ENCODE measurements at regions not wholly inside any gene's neighbourhood (a gene's known extent, or its start where the extent isn't known, plus 50 kb on each side); places are given as distances from the start of the nearest gene placed in this dataset.

- TF ChIP-seq PATZ1 (CRISPR knock-in tag; IDR thresholded peaks at IDR 0.05; ENCODE audit: borderline replicate concordance), result no peak
- TF ChIP-seq OSR1 (CRISPR knock-in tag; IDR thresholded peaks at IDR 0.05), result no peak
- TF ChIP-seq ZNF565 (CRISPR knock-in tag; conservative IDR thresholded peaks at IDR 0.05; ENCODE audit: low read depth), result no peak
Measured at GRCh38 chr15:60125334-60125733, 121.2 kb downstream of the FOXB1 start.
